NCI-H2227 (cell line): ENCODE measurements at regions not wholly inside any gene's neighbourhood (a gene's known extent, or its start where the extent isn't known, plus 50 kb on each side); places are given as distances from the start of the nearest gene placed in this dataset.
A peak's percentile ranks its signal among the peaks of the same experiment; 100 is the strongest.

Experiments used
- DNase-seq: peaks from one replicate; lab custom pipeline; 2025; ENCODE audit not compliant: unreplicated experiment; lab: John Stamatoyannopoulos, UW

DNA sequence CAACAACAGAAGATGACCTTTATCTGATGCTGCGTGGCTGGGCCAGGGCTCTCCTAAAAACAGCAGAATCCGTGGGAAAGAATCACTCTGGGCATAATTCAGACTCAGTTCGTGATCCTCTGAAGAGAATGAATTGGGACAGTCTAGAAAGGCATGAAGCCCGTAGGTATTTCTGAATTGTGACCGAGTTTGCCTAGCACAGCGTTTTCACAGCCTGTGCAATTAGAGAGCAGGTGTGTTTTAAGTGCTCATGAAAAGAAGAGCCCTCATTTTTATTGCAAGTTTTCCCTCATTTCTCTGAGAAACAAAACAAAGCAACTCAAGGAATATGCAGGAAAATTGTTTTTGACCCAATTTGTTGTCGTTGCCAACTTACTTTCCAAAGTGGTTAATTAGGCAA is 366.2 kb downstream of the WDR11 start:
- DNase-seq: no peak

- DNase-seq: no peak
Measured at GRCh38 chr10:121221072-121221471, 369.9 kb downstream of the WDR11 start.

DNA sequence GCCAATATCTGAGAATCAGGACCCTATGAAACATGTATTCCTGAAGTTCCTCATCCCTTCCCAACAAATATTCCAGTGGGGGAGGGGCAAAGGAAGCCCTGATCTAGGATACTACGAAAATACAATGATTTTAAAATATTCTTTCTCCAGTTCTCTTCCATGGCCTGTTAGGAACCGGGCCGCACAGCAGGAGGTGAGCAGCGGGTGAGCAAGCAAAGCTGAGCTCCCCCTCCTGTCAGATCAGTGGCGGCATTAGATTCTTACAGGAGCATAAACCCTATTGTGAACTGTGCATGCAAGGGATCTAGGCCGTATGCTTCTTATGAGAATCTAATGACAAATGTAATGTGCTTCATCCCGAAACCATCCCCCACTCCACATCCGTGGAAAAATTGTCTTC is 370.8 kb downstream of the WDR11 start:
- DNase-seq: no peak

GRCh38 chr10:121222842-121223241 is 371.7 kb downstream of the WDR11 start:
- DNase-seq: no peak

GRCh38 chr10:121231079-121231478 is 367.2 kb downstream of the FGFR2 start:
- DNase-seq: no peak

GRCh38 chr10:121232494-121232893 is 365.8 kb downstream of the FGFR2 start:
- DNase-seq: no peak

- DNase-seq: no peak
Measured at GRCh38 chr10:121235692-121236091, 362.6 kb downstream of the FGFR2 start.

- no peak for DNase-seq
Measured at GRCh38 chr10:121236621-121237020, 361.6 kb downstream of the FGFR2 start.

GRCh38 chr10:121237718-121238117 is 360.5 kb downstream of the FGFR2 start:
- no peak for DNase-seq

DNA sequence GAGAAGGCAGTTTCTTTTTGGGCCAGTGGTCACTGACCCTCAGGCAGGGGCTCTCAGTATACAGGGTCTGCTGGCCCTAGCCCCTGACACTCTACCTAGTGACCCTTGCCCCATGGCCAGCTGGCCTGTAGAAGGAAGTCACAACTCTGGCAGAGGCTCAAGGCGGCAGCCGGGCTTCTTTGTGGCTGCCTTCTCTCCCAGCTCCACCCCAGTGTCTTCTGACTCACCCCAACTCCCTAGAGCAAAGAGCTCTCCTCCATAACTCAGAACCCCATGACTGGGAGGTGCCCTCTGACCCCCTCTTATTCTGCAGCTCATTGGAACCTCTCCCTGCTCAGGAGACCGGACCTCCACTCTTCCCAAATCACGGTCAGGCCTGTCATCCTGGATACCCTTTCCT is 358.2 kb downstream of the FGFR2 start:
- DNase-seq: no peak

- no peak for DNase-seq
Measured at GRCh38 chr10:121240556-121240955, 357.7 kb downstream of the FGFR2 start.

DNA sequence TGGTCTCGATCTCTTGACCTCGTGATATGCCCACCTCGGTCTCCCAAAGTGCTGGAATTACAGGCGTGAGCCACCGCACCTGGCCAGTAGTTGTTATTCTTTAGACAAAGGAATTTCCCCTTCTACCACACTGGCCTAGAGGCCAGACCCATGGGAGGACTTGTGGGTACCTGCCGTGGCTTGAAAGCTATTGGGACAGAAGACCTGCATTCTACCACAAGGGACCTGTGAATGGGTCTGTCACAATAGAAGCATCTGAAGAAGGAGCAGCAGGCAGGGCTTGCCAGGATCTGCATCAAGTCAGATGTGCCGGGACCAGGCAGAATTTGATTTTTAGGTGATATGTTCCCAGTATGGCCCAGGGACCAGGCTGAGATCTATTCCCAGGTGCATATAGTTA is 356.9 kb downstream of the FGFR2 start:
- no peak for DNase-seq

DNA sequence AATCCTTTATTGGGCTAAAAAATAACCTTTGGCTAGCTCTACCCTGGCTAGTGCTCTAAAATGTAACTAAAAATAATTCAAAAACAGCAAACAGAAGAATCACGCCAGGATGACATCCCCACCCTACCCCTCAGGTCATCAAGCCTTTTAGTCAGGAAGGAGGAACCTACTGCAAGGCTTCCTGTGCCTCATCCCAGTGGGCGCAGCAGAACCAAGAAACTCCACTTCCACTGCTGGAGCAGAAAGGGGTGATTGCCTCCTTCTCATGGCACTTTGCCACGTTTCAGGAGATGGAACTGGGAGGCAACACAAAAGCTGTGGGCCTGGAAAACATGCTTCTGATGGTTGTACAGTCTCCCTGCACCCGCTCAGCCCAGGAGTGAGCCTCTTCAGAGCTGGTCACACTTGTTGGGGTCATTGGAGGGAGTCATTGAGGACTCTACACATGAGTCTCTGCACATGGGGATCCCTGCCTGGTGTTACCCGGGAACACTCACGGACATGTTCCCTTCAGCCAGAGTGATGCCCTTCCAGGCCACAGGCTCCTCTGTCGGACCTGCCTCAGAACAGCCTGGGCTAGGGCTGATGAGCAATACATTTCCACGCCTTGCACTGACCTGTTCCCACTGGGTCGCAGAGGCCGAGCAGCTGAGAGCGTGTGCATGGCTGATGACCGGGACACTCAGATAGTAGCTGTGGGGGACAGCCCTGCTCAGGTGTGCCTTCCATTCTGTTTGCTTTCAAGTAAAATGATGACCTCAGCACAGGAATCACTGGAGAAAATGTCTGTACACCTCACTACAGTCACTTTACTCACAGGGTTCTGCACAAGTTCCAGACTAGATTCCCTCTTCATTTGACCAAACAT is 355.3 kb downstream of the FGFR2 start:
- no peak for DNase-seq

- DNase-seq: no peak
Measured at GRCh38 chr10:121243609-121244241, 354.5 kb downstream of the FGFR2 start.

DNA sequence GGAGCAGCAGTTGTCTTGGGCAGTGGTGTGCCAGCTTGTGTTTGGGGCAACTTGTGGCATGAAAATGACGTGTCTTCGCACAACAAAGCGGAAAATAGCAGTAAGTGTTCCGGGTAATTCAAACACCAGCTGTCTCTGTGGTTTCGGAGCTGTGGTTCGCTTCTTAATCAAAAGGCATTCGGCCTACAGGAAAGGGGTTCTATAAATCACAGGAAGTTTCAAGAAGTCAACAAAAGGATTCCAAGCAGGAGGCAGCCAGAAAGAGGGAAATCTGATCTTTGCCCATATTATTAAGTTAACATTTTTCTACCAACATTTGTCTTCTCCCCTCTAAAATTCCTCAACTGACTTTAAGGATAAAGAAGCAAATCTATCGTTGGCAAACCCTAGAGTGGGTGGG is 353.4 kb downstream of the FGFR2 start:
- DNase-seq: no peak

DNA sequence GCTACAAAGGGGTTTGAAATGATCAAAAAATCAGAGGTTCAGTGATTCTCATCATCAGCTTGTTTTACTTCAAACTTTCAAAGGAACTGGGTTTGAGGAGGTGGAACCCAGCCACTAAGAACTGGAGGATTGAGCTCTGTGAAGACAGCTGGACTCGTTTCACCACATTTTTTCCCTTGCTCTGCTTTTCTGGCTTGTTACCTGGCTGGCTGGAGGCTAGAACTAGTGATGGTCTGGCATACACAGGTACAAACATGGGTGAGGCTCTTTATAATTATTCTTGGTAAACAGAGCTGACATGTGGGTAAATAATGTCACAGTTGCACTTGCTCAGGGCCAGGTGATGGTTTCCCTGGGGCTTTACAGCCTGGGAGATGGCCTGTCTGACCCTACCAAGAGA is 352.5 kb downstream of the FGFR2 start:
- no peak for DNase-seq

DNA sequence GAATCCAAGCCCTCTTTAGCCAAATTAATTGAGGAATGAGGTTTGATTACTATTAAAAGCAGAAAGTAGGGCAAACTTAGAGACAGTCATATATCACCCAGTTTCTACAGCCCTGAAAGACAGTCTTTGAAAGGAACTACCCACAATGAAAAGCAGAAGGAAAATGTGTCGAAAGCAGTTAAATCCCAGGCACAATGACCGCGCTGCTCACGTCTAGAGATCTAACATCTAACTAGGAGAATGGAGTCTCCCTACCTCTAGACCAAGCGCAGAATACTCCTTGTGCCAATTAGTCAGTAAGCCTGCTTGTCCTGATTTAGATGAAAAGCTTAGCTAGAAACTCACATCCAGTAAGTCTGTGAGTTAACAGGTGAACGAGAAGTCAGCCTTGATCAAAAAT is 350.0 kb downstream of the FGFR2 start:
- no peak for DNase-seq

DNA sequence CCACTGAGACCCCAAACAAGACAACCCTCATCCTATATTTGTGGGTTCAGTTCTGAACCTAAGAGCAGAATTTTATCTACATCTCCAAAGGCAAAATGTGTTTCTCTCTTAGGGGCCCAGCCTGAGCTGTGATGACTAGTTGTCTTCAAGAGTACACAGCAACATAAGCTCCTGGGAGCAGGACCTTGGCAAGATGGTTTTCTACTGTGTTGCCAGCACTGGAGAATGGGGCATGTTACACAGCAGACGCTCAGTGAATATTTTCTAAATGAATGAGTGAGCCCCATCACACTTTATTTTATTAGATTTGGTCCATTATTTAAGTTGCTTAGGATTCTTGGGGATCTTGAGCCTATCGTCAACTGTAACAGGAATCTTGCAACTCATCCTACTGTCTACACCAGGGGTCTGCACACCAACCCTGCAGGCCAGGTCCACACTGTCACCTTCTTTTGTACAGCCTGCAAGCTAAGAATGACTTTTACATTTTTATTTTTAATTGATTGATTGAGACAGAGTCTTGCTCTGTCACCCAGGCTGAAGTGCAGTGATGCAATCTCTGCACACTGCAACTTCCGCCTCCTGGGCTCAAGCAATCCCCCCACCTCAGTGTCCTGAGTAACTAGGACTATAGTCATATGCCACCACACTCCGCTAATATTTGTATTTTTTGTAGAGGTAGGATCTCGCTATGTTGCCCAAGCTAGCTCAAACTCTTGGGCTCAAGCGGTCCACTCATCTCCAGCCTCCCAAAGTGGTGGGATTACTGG is 347.1 kb downstream of the FGFR2 start:
- no peak for DNase-seq

- peak; percentile 31 for DNase-seq
Measured at GRCh38 chr10:121252756-121253155, 345.5 kb downstream of the FGFR2 start.

GRCh38 chr10:121260377-121260776 is 337.9 kb downstream of the FGFR2 start:
- DNase-seq: no peak

GRCh38 chr10:121261665-121262064 is 336.6 kb downstream of the FGFR2 start:
- DNase-seq: no peak
